Stimulated activated CD8-positive, alpha-beta memory T cell treated with anti-CD3 and anti-CD28 coated beads, Interleukin-15, amount 100 ng/mL, for 4 hours (primary cell): ENCODE measurements at regions not wholly inside any gene's neighbourhood (a gene's known extent, or its start where the extent isn't known, plus 50 kb on each side); places are given as distances from the start of the nearest gene placed in this dataset.

Experiments used
- DNase-seq, 2 donors: peaks; one replicate each; pipeline ENCODE4 v3.0.0-alpha.2; 2020; ENCODE audit warnings: low read depth in 2 of 2

- DNase-seq, result no peak
Measured at GRCh38 chr7:32266932-32267475, 196.8 kb upstream of the PDE1C start.

- no peak for DNase-seq
Measured at GRCh38 chr7:32264702-32265284, 194.6 kb upstream of the PDE1C start.

GRCh38 chr7:32263611-32264010, 193.4 kb upstream of the PDE1C start:
- DNase-seq, result no peak

- DNase-seq, result no peak
Measured at GRCh38 chr7:32262315-32262714, 192.1 kb upstream of the PDE1C start.

GRCh38 chr7:32259931-32260596, 189.9 kb upstream of the PDE1C start:
- DNase-seq, result no peak

- no peak for DNase-seq
Measured at GRCh38 chr7:32258265-32258664, 188.1 kb upstream of the PDE1C start.

- no peak for DNase-seq
Measured at GRCh38 chr7:32257621-32258020, 187.4 kb upstream of the PDE1C start.

- no peak for DNase-seq
Measured at GRCh38 chr7:32256811-32257210, 186.6 kb upstream of the PDE1C start.

- no peak for DNase-seq
Measured at GRCh38 chr7:32256376-32256775, 186.2 kb upstream of the PDE1C start.

GRCh38 chr7:32255036-32255435, 184.8 kb upstream of the PDE1C start:
- no peak for DNase-seq

- no peak for DNase-seq
Measured at GRCh38 chr7:32253299-32253698, 183.1 kb upstream of the PDE1C start.

- DNase-seq, result no peak
Measured at GRCh38 chr7:32251659-32252058, 181.5 kb upstream of the PDE1C start.

- no peak for DNase-seq
Measured at GRCh38 chr7:32250471-32251260, 180.5 kb upstream of the PDE1C start.

- no peak for DNase-seq
Measured at GRCh38 chr7:32250003-32250402, 179.8 kb upstream of the PDE1C start.

GRCh38 chr7:32248522-32248921, 178.3 kb upstream of the PDE1C start:
- no peak for DNase-seq

- no peak for DNase-seq
Measured at GRCh38 chr7:32244806-32245345, 174.7 kb upstream of the PDE1C start.

GRCh38 chr7:32243687-32244290, 173.6 kb upstream of the PDE1C start:
- no peak for DNase-seq

- DNase-seq, result no peak
Measured at GRCh38 chr7:32242436-32242835, 172.2 kb upstream of the PDE1C start.

GRCh38 chr7:32241636-32242035, 171.4 kb upstream of the PDE1C start:
- no peak for DNase-seq

- no peak for DNase-seq
Measured at GRCh38 chr7:32239764-32240163, 169.6 kb upstream of the PDE1C start.

- no peak for DNase-seq
Measured at GRCh38 chr7:32228601-32229000, 158.4 kb upstream of the PDE1C start.

- DNase-seq, result no peak
Measured at GRCh38 chr7:32227746-32228145, 157.5 kb upstream of the PDE1C start.
